Astrocyte (in vitro differentiated cells and primary cell): ENCODE measurements at regions not wholly inside any gene's neighbourhood (a gene's known extent, or its start where the extent isn't known, plus 50 kb on each side); places are given as distances from the start of the nearest gene placed in this dataset.

ENCODE experiments used
- DNase-seq: peaks from one replicate; pipeline ENCODE4 v3.0.0-alpha.2; 2010; ENCODE audit warnings: low read depth
- FAIRE-seq: peaks from 2 replicates; lab custom pipeline; 2011; peaks lifted over from hg19 to GRCh38; lab: Jason Lieb, UNC
- H2AFZ ChIP-seq: 2 replicates; pipeline ENCODE4 v1.6.0; 2012; ENCODE audit warnings: low read depth, low read length, inconsistent platforms
- H3K27ac ChIP-seq: 2 replicates; pipeline ENCODE4 v1.5.1; 2011; ENCODE audit warnings: low read depth, low read length, inconsistent platforms
- H3K27me3 ChIP-seq: 2 replicates; pipeline ENCODE4 v1.6.0; 2011; ENCODE audit warnings: low read length, inconsistent platforms; ENCODE audit not compliant: insufficient read depth
- H3K36me3 ChIP-seq: 2 replicates; pipeline ENCODE4 v1.5.1; 2011; ENCODE audit warnings: low read length, inconsistent platforms; ENCODE audit not compliant: insufficient read depth
- H3K4me1 ChIP-seq: 2 replicates; pipeline ENCODE4 v1.5.1; 2011; ENCODE audit warnings: low read length, inconsistent platforms; ENCODE audit not compliant: insufficient read depth
- H3K4me2 ChIP-seq: 2 replicates; pipeline ENCODE4 v1.6.0; 2012; ENCODE audit warnings: low read length, inconsistent platforms
- H3K4me3 ChIP-seq: 2 replicates; pipeline ENCODE4 v1.5.1; 2011; ENCODE audit warnings: low read depth, mild to moderate bottlenecking, low read length, inconsistent platforms; ENCODE audit not compliant: insufficient read depth
- H3K79me2 ChIP-seq: 2 replicates; pipeline ENCODE4 v1.6.0; 2012; ENCODE audit warnings: mild to moderate bottlenecking, low read length, inconsistent platforms; ENCODE audit not compliant: insufficient read depth
- H3K9ac ChIP-seq: 2 replicates; pipeline ENCODE4 v1.6.0; 2012; ENCODE audit warnings: mild to moderate bottlenecking, low read length, inconsistent platforms
- H3K9me3 ChIP-seq: 2 replicates; pipeline ENCODE4 v1.5.1; 2012; ENCODE audit warnings: low read depth, mild to moderate bottlenecking, low read length, inconsistent platforms; ENCODE audit not compliant: insufficient read depth
- H4K20me1 ChIP-seq: 2 replicates; pipeline ENCODE4 v1.6.0; 2012; ENCODE audit warnings: low read length, inconsistent platforms; ENCODE audit not compliant: insufficient read depth
- H3K27ac Mint-ChIP-seq: one replicate; pipeline ENCODE4 v1.8.0; 2021; ENCODE audit warnings: mild to moderate bottlenecking, mixed read lengths; ENCODE audit not compliant: unreplicated experiment
- H3K27me3 Mint-ChIP-seq: one replicate; pipeline ENCODE4 v1.8.0; 2021; ENCODE audit warnings: low read depth, mixed read lengths; ENCODE audit not compliant: unreplicated experiment
- H3K36me3 Mint-ChIP-seq: one replicate; pipeline ENCODE4 v1.8.0; 2021; ENCODE audit warnings: low read depth, mixed read lengths; ENCODE audit not compliant: unreplicated experiment
- H3K4me1 Mint-ChIP-seq: one replicate; pipeline ENCODE4 v1.8.0; 2021; ENCODE audit warnings: low read depth, mixed read lengths; ENCODE audit not compliant: unreplicated experiment
- H3K4me3 Mint-ChIP-seq: one replicate; pipeline ENCODE4 v1.8.0; 2021; ENCODE audit warnings: mild to moderate bottlenecking, moderate library complexity, mixed read lengths; ENCODE audit not compliant: unreplicated experiment
- H3K9me3 Mint-ChIP-seq: one replicate; pipeline ENCODE4 v1.8.0; 2021; ENCODE audit warnings: mild to moderate bottlenecking, mixed read lengths; ENCODE audit not compliant: unreplicated experiment
- EZH2 ChIP-seq: IDR thresholded peaks from 2 replicates; pipeline ENCODE4 v1.6.1; 2012; ENCODE audit warnings: mild to moderate bottlenecking, low read length, inconsistent platforms; ENCODE audit not compliant: insufficient read depth
- TF ChIP-seq, protein P1 (sequence below): IDR thresholded peaks from 2 replicates; pipeline ENCODE4 v1.5.1; 2011; ENCODE audit warnings: low read depth, mild to moderate bottlenecking, inconsistent platforms, low read length, moderate library complexity; ENCODE audit not compliant: insufficient read depth

DNA sequence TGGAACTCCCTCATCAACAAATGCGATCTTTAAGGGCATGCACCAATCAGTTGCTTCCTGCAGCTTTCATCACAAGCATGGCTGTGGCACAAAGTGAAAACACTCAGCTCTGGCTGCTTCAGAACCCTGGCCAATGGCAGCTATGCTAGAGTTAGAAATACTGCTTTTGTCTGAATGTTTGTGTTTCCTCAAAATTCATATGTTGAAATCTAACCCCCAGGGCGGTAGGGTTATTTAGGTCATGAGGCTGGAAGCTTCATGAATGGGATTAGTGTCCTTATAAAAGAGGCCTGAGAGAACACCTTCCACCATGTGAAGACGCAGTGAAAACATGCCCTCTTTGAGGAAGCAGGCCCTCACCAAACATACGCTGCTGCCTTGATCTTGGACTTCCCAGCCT is 453.9 kb downstream of the SNAPC1 start:
- no peak overlapping the region for H3K4me2 ChIP-seq
- TF ChIP-seq, protein P1, sequence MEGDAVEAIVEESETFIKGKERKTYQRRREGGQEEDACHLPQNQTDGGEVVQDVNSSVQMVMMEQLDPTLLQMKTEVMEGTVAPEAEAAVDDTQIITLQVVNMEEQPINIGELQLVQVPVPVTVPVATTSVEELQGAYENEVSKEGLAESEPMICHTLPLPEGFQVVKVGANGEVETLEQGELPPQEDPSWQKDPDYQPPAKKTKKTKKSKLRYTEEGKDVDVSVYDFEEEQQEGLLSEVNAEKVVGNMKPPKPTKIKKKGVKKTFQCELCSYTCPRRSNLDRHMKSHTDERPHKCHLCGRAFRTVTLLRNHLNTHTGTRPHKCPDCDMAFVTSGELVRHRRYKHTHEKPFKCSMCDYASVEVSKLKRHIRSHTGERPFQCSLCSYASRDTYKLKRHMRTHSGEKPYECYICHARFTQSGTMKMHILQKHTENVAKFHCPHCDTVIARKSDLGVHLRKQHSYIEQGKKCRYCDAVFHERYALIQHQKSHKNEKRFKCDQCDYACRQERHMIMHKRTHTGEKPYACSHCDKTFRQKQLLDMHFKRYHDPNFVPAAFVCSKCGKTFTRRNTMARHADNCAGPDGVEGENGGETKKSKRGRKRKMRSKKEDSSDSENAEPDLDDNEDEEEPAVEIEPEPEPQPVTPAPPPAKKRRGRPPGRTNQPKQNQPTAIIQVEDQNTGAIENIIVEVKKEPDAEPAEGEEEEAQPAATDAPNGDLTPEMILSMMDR: no peak
- no peak for TF ChIP-seq EZH2
- H3K36me3 ChIP-seq: no peaks in the 10 kb centered on the region
- H3K36me3 Mint-ChIP-seq: no peaks in the 10 kb centered on the region
- no peaks in the 10 kb centered on the region for H3K27me3 Mint-ChIP-seq
- no peaks in the 10 kb centered on the region for H3K9me3 ChIP-seq
- no peak overlapping the region for H3K4me3 ChIP-seq
- no peaks in the 10 kb centered on the region for H3K4me1 Mint-ChIP-seq
- no peaks in the 10 kb centered on the region for H3K9me3 Mint-ChIP-seq
- H4K20me1 ChIP-seq: no peaks in the 10 kb centered on the region
- H3K79me2 ChIP-seq: no peaks in the 10 kb centered on the region
- H3K27ac Mint-ChIP-seq: no peak overlapping the region
- FAIRE-seq (no peak), DNase-seq (no peak)
- no peak overlapping the region for H3K4me3 Mint-ChIP-seq
- H2AFZ ChIP-seq: no peak overlapping the region
- H3K27me3 ChIP-seq: no peaks in the 10 kb centered on the region
- H3K4me1 ChIP-seq: no peaks in the 10 kb centered on the region
- no peak overlapping the region for H3K27ac ChIP-seq
- no peak overlapping the region for H3K9ac ChIP-seq

DNA sequence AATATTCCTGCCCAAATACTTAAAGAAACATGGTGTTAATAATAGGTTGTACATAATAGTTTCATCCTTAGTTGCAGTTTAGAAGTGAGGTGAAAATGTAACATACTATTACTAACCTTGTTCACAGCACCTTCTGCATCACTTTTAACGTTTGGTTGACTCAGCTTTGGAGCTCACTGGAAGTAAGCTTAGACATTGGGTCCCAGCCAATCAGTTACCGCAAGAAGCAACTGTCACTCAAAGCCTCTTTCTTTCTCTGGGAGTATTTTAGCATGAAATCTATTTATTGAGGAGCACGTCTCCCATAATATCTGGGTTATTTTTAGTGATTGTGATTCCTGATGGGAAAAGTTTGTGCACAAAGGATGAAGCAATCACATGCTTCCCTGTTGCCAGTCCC is 472.6 kb downstream of the SNAPC1 start:
- Histone ChIP-seq H4K20me1 (no peaks in the 10 kb centered on the region), H3K79me2 (no peaks in the 10 kb centered on the region), H3K9ac (no peak overlapping the region), H3K4me2 (no peak overlapping the region), H3K27me3 (no peaks in the 10 kb centered on the region), H3K9me3 (no peaks in the 10 kb centered on the region), H3K4me1 (no peaks in the 10 kb centered on the region), H3K27ac (no peak overlapping the region), H2AFZ (no peak overlapping the region), H3K36me3 (no peaks in the 10 kb centered on the region), H3K4me3 (no peak overlapping the region)
- no peaks in the 10 kb centered on the region for H3K36me3 Mint-ChIP-seq
- H3K27ac Mint-ChIP-seq: no peak overlapping the region
- H3K4me3 Mint-ChIP-seq: no peak overlapping the region
- DNase-seq (no peak), FAIRE-seq (no peak)
- peaks cover 16% of the 10 kb centered on the region for H3K9me3 Mint-ChIP-seq
- H3K27me3 Mint-ChIP-seq: no peaks in the 10 kb centered on the region
- H3K4me1 Mint-ChIP-seq: no peaks in the 10 kb centered on the region
- TF ChIP-seq, protein P1: no peak
- TF ChIP-seq EZH2: no peak

DNA sequence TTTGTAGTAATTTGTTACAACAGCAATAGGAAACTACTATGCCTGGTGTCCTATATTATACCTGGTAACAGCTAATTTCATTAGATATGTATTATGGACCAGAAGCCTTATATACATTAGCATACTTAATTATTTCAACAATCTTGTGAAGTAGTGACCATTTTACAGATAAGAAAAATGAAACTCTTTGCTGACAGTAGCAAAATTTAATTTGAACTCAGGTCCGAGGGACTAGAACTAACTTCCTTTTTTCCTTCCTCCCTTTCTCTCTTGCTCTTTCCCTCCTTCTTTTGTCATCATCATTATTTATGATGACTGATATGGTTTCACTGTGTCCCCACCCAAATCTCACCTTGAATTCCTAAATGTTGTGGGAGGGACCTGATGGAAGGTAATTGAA is 482.0 kb downstream of the SNAPC1 start:
- Histone ChIP-seq H3K36me3 (no peaks in the 10 kb centered on the region), H3K27me3 (no peaks in the 10 kb centered on the region), H4K20me1 (no peaks in the 10 kb centered on the region), H2AFZ (no peak overlapping the region), H3K27ac (no peak overlapping the region), H3K9ac (no peak overlapping the region), H3K4me2 (no peak overlapping the region), H3K9me3 (no peaks in the 10 kb centered on the region), H3K4me3 (no peak overlapping the region), H3K4me1 (no peaks in the 10 kb centered on the region), H3K79me2 (no peaks in the 10 kb centered on the region)
- Mint-ChIP-seq H3K4me1 (no peaks in the 10 kb centered on the region), H3K4me3 (no peak overlapping the region), H3K36me3 (no peaks in the 10 kb centered on the region), H3K27me3 (no peaks in the 10 kb centered on the region), H3K27ac (no peak overlapping the region), H3K9me3 (peaks cover 3% of the 10 kb centered on the region)
- no peak for DNase-seq
- TF ChIP-seq, protein P1: no peak
- TF ChIP-seq EZH2: no peak
- FAIRE-seq: no peak
